NCI-H1436 treated with DMSO at 0.1 percent for 48 hours (cell line): ENCODE measurements at regions not wholly inside any gene's neighbourhood (a gene's known extent, or its start where the extent isn't known, plus 50 kb on each side); places are given as distances from the start of the nearest gene placed in this dataset.

Experiments used
- DNase-seq: peaks from one replicate; lab custom pipeline; 2025; lab: John Stamatoyannopoulos, UW

GRCh38 chr9:94159069-94159939 lies 75.0 kb downstream of the PTPDC1 start:
- DNase-seq, result no peak

- no peak for DNase-seq
Observed at GRCh38 chr9:94160594-94161501, 76.6 kb downstream of the PTPDC1 start.

GRCh38 chr9:94161673-94162072 lies 77.4 kb downstream of the PTPDC1 start:
- no peak for DNase-seq

GRCh38 chr9:94164806-94165549 lies 80.7 kb downstream of the PTPDC1 start:
- DNase-seq, result no peak

GRCh38 chr9:94165592-94166235 lies 81.5 kb downstream of the PTPDC1 start:
- peak; percentile 94 for DNase-seq

GRCh38 chr9:94166236-94166975 lies 82.1 kb downstream of the PTPDC1 start:
- DNase-seq, result peak; percentile 86

GRCh38 chr9:94166976-94167346 lies 82.7 kb downstream of the PTPDC1 start:
- DNase-seq, result no peak

- DNase-seq, result no peak
Observed at GRCh38 chr9:94167376-94167890, 83.2 kb downstream of the PTPDC1 start.

- no peak for DNase-seq
Observed at GRCh38 chr9:94168203-94169000, 84.1 kb downstream of the PTPDC1 start.

GRCh38 chr9:94169968-94170367 lies 85.7 kb downstream of the PTPDC1 start:
- no peak for DNase-seq

GRCh38 chr9:94173632-94174031 lies 85.5 kb upstream of the ZNF169 start:
- DNase-seq, result no peak

GRCh38 chr9:94174164-94174563 lies 84.9 kb upstream of the ZNF169 start:
- DNase-seq, result no peak

- no peak for DNase-seq
Observed at GRCh38 chr9:94175669-94176068, 83.4 kb upstream of the ZNF169 start.

GRCh38 chr9:94176608-94177007 lies 82.5 kb upstream of the ZNF169 start:
- no peak for DNase-seq

GRCh38 chr9:94178927-94179326 lies 80.2 kb upstream of the ZNF169 start:
- DNase-seq, result no peak

GRCh38 chr9:94181408-94182181 lies 77.5 kb upstream of the ZNF169 start:
- DNase-seq, result no peak

GRCh38 chr9:94182532-94182931 lies 76.6 kb upstream of the ZNF169 start:
- no peak for DNase-seq

- DNase-seq, result no peak
Observed at GRCh38 chr9:94183240-94183999, 75.7 kb upstream of the ZNF169 start.
